Endothelial cell of umbilical vein (primary cell): ENCODE measurements at regions not wholly inside any gene's neighbourhood (a gene's known extent, or its start where the extent isn't known, plus 50 kb on each side); places are given as distances from the start of the nearest gene placed in this dataset.

ENCODE experiments used
- BruUV-seq: library from RNA; stranded (reverse); fragments of 400-500 nt; replicated peaks from 2 replicates; lab custom pipeline; 2021; lab: Mats Ljungman, UMichigan
- CTCF ChIA-PET: fragments of 300-600, 350-600 bp; sonication (Branson Sonifier 250); formaldehyde crosslinking; loops from one replicate; lab custom pipeline; 2021; ENCODE audit warnings: antibody characterized with exemption, inconsistent platforms; lab: Charles Lee
- POLR2A ChIA-PET: fragments of 300-600, 350-600 bp; sonication (Branson Sonifier 250); formaldehyde crosslinking; loops from one replicate; lab custom pipeline; 2021; ENCODE audit warnings: antibody characterized with exemption, inconsistent platforms; lab: Charles Lee
- DNase-seq: peaks from one replicate; pipeline ENCODE4 v3.0.0-alpha.2; 2011; ENCODE audit warnings: low read depth, low spot score
- FAIRE-seq: peaks from 2 replicates; lab custom pipeline; 2011; peaks lifted over from hg19 to GRCh38; lab: Jason Lieb, UNC
- H2AFZ ChIP-seq: 2 replicates; pipeline ENCODE4 v1.6.0; 2012; ENCODE audit warnings: low read depth, low read length, control low read depth, inconsistent platforms
- H3K27ac ChIP-seq: 2 replicates; pipeline ENCODE4 v1.5.1; 2011; ENCODE audit warnings: low read depth, mild to moderate bottlenecking, control low read depth, low read length, moderate library complexity; ENCODE audit not compliant: insufficient read depth
- H3K27me3 ChIP-seq, 2 experiments: 2 replicates each; pipeline versions ENCODE4 v1.6.0 to v1.6.1; 2011; ENCODE audit warnings: low read length in 2 of 2, mixed read lengths in 1 of 2; ENCODE audit not compliant: control insufficient read depth in 2 of 2, insufficient read depth in 2 of 2
- H3K36me3 ChIP-seq, 2 experiments: 2 replicates in 1 of 2; 3 replicates in 1 of 2; pipeline ENCODE4 v1.5.1; 2011; ENCODE audit warnings: low read length in 2 of 2, mild to moderate bottlenecking in 1 of 2, moderate library complexity in 1 of 2; ENCODE audit not compliant: control insufficient read depth in 2 of 2, insufficient read depth in 2 of 2; ENCODE audit errors: extremely low read depth in 1 of 2
- H3K4me1 ChIP-seq: 3 replicates; pipeline ENCODE4 v1.5.1; 2011; ENCODE audit warnings: mild to moderate bottlenecking, low read length; ENCODE audit not compliant: control insufficient read depth, insufficient read depth; ENCODE audit errors: extremely low read depth
- H3K4me2 ChIP-seq: 2 replicates; pipeline ENCODE4 v1.6.1; 2011; ENCODE audit warnings: low read length, control low read depth, mixed read lengths; ENCODE audit not compliant: insufficient read depth
- H3K4me3 ChIP-seq, 3 experiments: fragments of 200-600 bp in 1 of 3; sonication (generic), shearing (Covaris generic) in 1 of 3; replicated peaks in 1 of 3; 2 replicates each; pipeline ENCODE4 v1.5.1; 2011 to 2016; ENCODE audit warnings: control low read depth in 3 of 3, low read length in 3 of 3, mild to moderate bottlenecking in 2 of 3, inconsistent platforms in 1 of 3, low read depth in 1 of 3, moderate library complexity in 1 of 3; ENCODE audit not compliant: insufficient read depth in 1 of 3
- H3K79me2 ChIP-seq: 2 replicates; pipeline ENCODE4 v1.6.0; 2012; ENCODE audit warnings: low read length, inconsistent platforms; ENCODE audit not compliant: control insufficient read depth, insufficient read depth
- H3K9ac ChIP-seq: replicated peaks from 2 replicates; pipeline ENCODE3; 2011; ENCODE audit warnings: low read length, control low read depth; ENCODE audit not compliant: insufficient read depth; ENCODE audit errors: extremely low read depth
- H3K9me1 ChIP-seq: replicated peaks from 3 replicates; pipeline ENCODE4 v1.6.0; 2011; ENCODE audit warnings: mild to moderate bottlenecking, low read length; ENCODE audit not compliant: control insufficient read depth, insufficient read depth; ENCODE audit errors: extremely low read depth
- H3K9me3 ChIP-seq: replicated peaks from 2 replicates; pipeline ENCODE4 v1.5.1; 2012; ENCODE audit warnings: low read length, inconsistent platforms; ENCODE audit not compliant: control insufficient read depth, insufficient read depth
- H4K20me1 ChIP-seq: replicated peaks from 2 replicates; pipeline ENCODE3; 2011; ENCODE audit warnings: mild to moderate bottlenecking, low read length; ENCODE audit not compliant: control insufficient read depth, insufficient read depth; ENCODE audit errors: extremely low read depth
- CTCF ChIP-seq, 2 donors: IDR thresholded peaks; 1 replicate in 1 of 2; 2 replicates in 1 of 2; pipeline ENCODE4 v1.5.1; 2011; ENCODE audit warnings: low read length in 2 of 2, mild to moderate bottlenecking in 2 of 2, moderate library complexity in 2 of 2, control low read depth in 1 of 2, inconsistent platforms in 1 of 2, low read depth in 1 of 2; ENCODE audit not compliant: insufficient read depth in 1 of 2; ENCODE audit errors: extremely low read depth in 1 of 2
- FOS ChIP-seq: IDR thresholded peaks from 2 replicates; pipeline ENCODE4 v1.6.1; 2011; ENCODE audit warnings: mild to moderate bottlenecking, low read length, moderate library complexity, borderline replicate concordance; ENCODE audit not compliant: insufficient read depth
- GATA2 ChIP-seq: IDR thresholded peaks from 2 replicates; pipeline ENCODE4 v1.7.0; 2011; ENCODE audit warnings: low read depth, mild to moderate bottlenecking, moderate library complexity, mixed read lengths, low read length; ENCODE audit not compliant: insufficient read length, insufficient read depth
- JUN ChIP-seq: IDR thresholded peaks from 2 replicates; pipeline ENCODE4 v1.6.1; 2011; ENCODE audit warnings: borderline replicate concordance, low read depth; ENCODE audit not compliant: insufficient read length, insufficient read depth
- MAX ChIP-seq: IDR thresholded peaks from 2 replicates; pipeline ENCODE4 v1.6.1; 2011; ENCODE audit not compliant: insufficient read depth, insufficient read length
- MYC ChIP-seq: IDR thresholded peaks from one replicate; pipeline ENCODE4 v1.6.1; 2011; ENCODE audit warnings: mild to moderate bottlenecking, low read depth, low read length
- POLR2A ChIP-seq: IDR thresholded peaks from 2 replicates; pipeline ENCODE4 v1.6.1; 2012; ENCODE audit warnings: low read depth, mild to moderate bottlenecking, control low read depth, low read length
- POLR2AphosphoS5 ChIP-seq: IDR thresholded peaks from 2 replicates; pipeline ENCODE4 v1.6.1; 2012; ENCODE audit warnings: low read depth, mild to moderate bottlenecking, control low read depth, low read length, moderate library complexity; ENCODE audit not compliant: insufficient read depth
- dilution Hi-C: fragments of 300-500 bp; cut with MboI; formaldehyde crosslinking; loops from one replicate; pipeline ENCODE4 v1.15.0; 2019; ENCODE audit warnings: low sequenced_read_pairs; ENCODE audit not compliant: extremely low pct_ligation_motif_present
- intact Hi-C: fragments of 100-400 bp; cut with micrococcal nuclease; formaldehyde crosslinking; loops from one replicate; pipeline ENCODE4 v1.10.0; 2022

- Histone ChIP-seq H3K4me2 (no peak overlapping the region), H2AFZ (no peak overlapping the region), H3K4me3 (no peak overlapping the region), H3K36me3 (no peaks in the 10 kb centered on the region), H4K20me1 (no peaks in the 10 kb centered on the region), H3K9me1 (no peaks in the 10 kb centered on the region), H3K79me2 (no peaks in the 10 kb centered on the region), H3K4me1 (no peaks in the 10 kb centered on the region), H3K27me3 (no peaks in the 10 kb centered on the region), H3K27ac (no peak overlapping the region), H3K9me3 (no peaks in the 10 kb centered on the region), H3K9ac (no peak overlapping the region)
- no peak for FAIRE-seq
- TF ChIP-seq POLR2A: no peak
- TF ChIP-seq FOS: no peak
- no peak for TF ChIP-seq POLR2AphosphoS5
- TF ChIP-seq CTCF (IDR thresholded peaks at IDR 0.05; ENCODE audit: extremely low read depth in 1 of 2, insufficient read depth in 1 of 2, low read depth in 1 of 2, low read length in 2 of 2): no peak
- TF ChIP-seq GATA2: no peak
- DNase-seq: no peak
- POLR2A ChIA-PET: no interaction called here
- dilution Hi-C loops: no loop called here
- BruUV-seq: no TSS peak
- CTCF ChIA-PET: no interaction called here
- intact Hi-C loops: no loop called here
Observed at GRCh38 chr15:53108319-53108718, 318.2 kb upstream of the ONECUT1 start.

- no peak overlapping the region for H2AFZ ChIP-seq
- ChIA-PET CTCF (no interaction called here), POLR2A (no interaction called here)
- dilution Hi-C loops (no loop called here), intact Hi-C loops (no loop called here)
- H3K9me1 ChIP-seq: no peaks in the 10 kb centered on the region
- H3K4me2 ChIP-seq: no peak overlapping the region
- DNase-seq: no peak
- H3K79me2 ChIP-seq: no peaks in the 10 kb centered on the region
- TF ChIP-seq FOS (no peak), POLR2AphosphoS5 (no peak), MYC (no peak), JUN (no peak), MAX (no peak), CTCF (IDR thresholded peaks at IDR 0.05; ENCODE audit: extremely low read depth in 1 of 2, insufficient read depth in 1 of 2, low read depth in 1 of 2, low read length in 2 of 2) (no peak), POLR2A (no peak)
- no peak overlapping the region for H3K9ac ChIP-seq
- BruUV-seq: no TSS peak
- H3K27ac ChIP-seq: no peak overlapping the region
- H3K4me3 ChIP-seq: no peak overlapping the region
- H3K27me3 ChIP-seq: no peaks in the 10 kb centered on the region
- H3K36me3 ChIP-seq: no peaks in the 10 kb centered on the region
- H4K20me1 ChIP-seq: no peaks in the 10 kb centered on the region
- no peaks in the 10 kb centered on the region for H3K4me1 ChIP-seq
- no peak for FAIRE-seq
- H3K9me3 ChIP-seq: no peaks in the 10 kb centered on the region
Observed at GRCh38 chr15:53107855-53108254, 317.7 kb upstream of the ONECUT1 start.
